PC-9 (cell line): ENCODE measurements at regions not wholly inside any gene's neighbourhood (a gene's known extent, or its start where the extent isn't known, plus 50 kb on each side); places are given as distances from the start of the nearest gene placed in this dataset.

Experiments
- BruUV-seq: library from RNA; stranded (reverse); fragments of 400-500 nt; replicated peaks from 2 replicates; lab custom pipeline; 2021; lab: Mats Ljungman, UMichigan
- CTCF ChIA-PET: fragments of 300-600 bp; sonication (Branson Sonifier 250); formaldehyde crosslinking; loops from one replicate; lab custom pipeline; 2022; ENCODE audit warnings: antibody characterized with exemption; lab: Charles Lee
- POLR2A ChIA-PET: fragments of 300-600 bp; sonication (Branson Sonifier 250); formaldehyde crosslinking; loops from one replicate; lab custom pipeline; 2022; ENCODE audit warnings: antibody characterized with exemption; ENCODE audit not compliant: unreplicated experiment; lab: Charles Lee
- DNase-seq, 2 experiments: peaks; one replicate each; pipeline versions ENCODE4 v3.0.0 to v3.0.0-alpha.2; 2015 to 2022; ENCODE audit warnings: mixed read lengths in 1 of 2
- H2AFZ ChIP-seq: fragments of 200-600 bp; sonication (generic); 2 replicates; pipeline ENCODE4 v1.8.1; 2017; ENCODE audit warnings: antibody characterized with exemption
- H3F3A ChIP-seq: fragments of 200-600 bp; sonication (generic); 2 replicates; pipeline ENCODE4 v1.8.1; 2017; ENCODE audit warnings: antibody characterized with exemption, mild to moderate bottlenecking, low read depth; ENCODE audit not compliant: insufficient read depth
- H3K27ac ChIP-seq: fragments of 200-600 bp; sonication (generic); 2 replicates; pipeline ENCODE4 v1.6.1; 2016; ENCODE audit warnings: mixed run types
- H3K27me3 ChIP-seq: fragments of 200-600 bp; sonication (generic); 2 replicates; pipeline ENCODE4 v1.6.1; 2016; ENCODE audit warnings: low read depth, mixed run types; ENCODE audit not compliant: insufficient read depth
- H3K36me3 ChIP-seq: fragments of 200-600 bp; sonication (generic); 2 replicates; pipeline ENCODE4 v1.6.1; 2016; ENCODE audit warnings: low read depth, mixed run types
- H3K4me1 ChIP-seq: fragments of 200-600 bp; sonication (generic); replicated peaks from 2 replicates; pipeline ENCODE4 v1.6.1; 2016; ENCODE audit warnings: mixed run types; ENCODE audit not compliant: insufficient read depth
- H3K4me2 ChIP-seq: fragments of 200-600 bp; sonication (generic); 2 replicates; pipeline ENCODE4 v1.6.1; 2017; ENCODE audit warnings: mixed run types
- H3K4me3 ChIP-seq: fragments of 200-600 bp; sonication (generic); 2 replicates; pipeline ENCODE4 v1.6.1; 2016; ENCODE audit warnings: mixed run types
- H3K79me2 ChIP-seq: fragments of 200-600 bp; sonication (generic); 2 replicates; pipeline ENCODE4 v1.6.1; 2017; ENCODE audit warnings: low read depth, mixed run types
- H3K9me2 ChIP-seq: fragments of 200-600 bp; sonication (generic); 2 replicates; pipeline ENCODE4 v1.8.1; 2017; ENCODE audit warnings: mild to moderate bottlenecking; ENCODE audit not compliant: insufficient read depth
- H3K9me3 ChIP-seq: fragments of 200-600 bp; sonication (generic); 2 replicates; pipeline ENCODE4 v1.8.1; 2016; ENCODE audit warnings: low read depth; ENCODE audit not compliant: insufficient read depth
- H4K20me1 ChIP-seq: fragments of 200-600 bp; sonication (generic); 2 replicates; pipeline ENCODE4 v1.8.1; 2017; ENCODE audit not compliant: insufficient read depth
- EZH2 ChIP-seq: fragments of 200-600 bp; sonication (generic); IDR thresholded peaks from 2 replicates; pipeline ENCODE4 v1.8.0; 2017; ENCODE audit warnings: antibody characterized with exemption, low read depth
- intact Hi-C: fragments of 100-400 bp; cut with micrococcal nuclease; formaldehyde crosslinking; loops from one replicate; pipeline ENCODE4 v1.10.0; 2022; ENCODE audit not compliant: unreplicated experiment
- TF ChIP-seq, protein P1 (sequence below): fragments of 200-600 bp; sonication (generic); conservative IDR thresholded peaks from 2 replicates; pipeline ENCODE4 v1.6.1; 2017; ENCODE audit warnings: mixed run types, antibody characterized with exemption, mild to moderate bottlenecking, moderate library complexity

GRCh38 chr18:11517704-11518103, 91.7 kb upstream of the SLC35G4 start:
- DNase-seq = no peak
- H3K27me3 ChIP-seq = peaks cover 20% of the 10 kb centered on the region
- no peaks in the 10 kb centered on the region for H3K79me2 ChIP-seq
- no peak overlapping the region for H3K27ac ChIP-seq
- TF ChIP-seq EZH2 = no peak
- TF ChIP-seq, protein P1, sequence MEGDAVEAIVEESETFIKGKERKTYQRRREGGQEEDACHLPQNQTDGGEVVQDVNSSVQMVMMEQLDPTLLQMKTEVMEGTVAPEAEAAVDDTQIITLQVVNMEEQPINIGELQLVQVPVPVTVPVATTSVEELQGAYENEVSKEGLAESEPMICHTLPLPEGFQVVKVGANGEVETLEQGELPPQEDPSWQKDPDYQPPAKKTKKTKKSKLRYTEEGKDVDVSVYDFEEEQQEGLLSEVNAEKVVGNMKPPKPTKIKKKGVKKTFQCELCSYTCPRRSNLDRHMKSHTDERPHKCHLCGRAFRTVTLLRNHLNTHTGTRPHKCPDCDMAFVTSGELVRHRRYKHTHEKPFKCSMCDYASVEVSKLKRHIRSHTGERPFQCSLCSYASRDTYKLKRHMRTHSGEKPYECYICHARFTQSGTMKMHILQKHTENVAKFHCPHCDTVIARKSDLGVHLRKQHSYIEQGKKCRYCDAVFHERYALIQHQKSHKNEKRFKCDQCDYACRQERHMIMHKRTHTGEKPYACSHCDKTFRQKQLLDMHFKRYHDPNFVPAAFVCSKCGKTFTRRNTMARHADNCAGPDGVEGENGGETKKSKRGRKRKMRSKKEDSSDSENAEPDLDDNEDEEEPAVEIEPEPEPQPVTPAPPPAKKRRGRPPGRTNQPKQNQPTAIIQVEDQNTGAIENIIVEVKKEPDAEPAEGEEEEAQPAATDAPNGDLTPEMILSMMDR = no peak
- H3K4me3 ChIP-seq = no peak overlapping the region
- H3K4me1 ChIP-seq = no peaks in the 10 kb centered on the region
- BruUV-seq = no TSS peak
- no peak overlapping the region for H3K4me2 ChIP-seq
- no peaks in the 10 kb centered on the region for H3K9me3 ChIP-seq
- intact Hi-C loops = loop anchor here (10.0 kb wide), 1 partner anchor 203 kb away; no protein-coding TSS in a partner anchor
- H3K36me3 ChIP-seq = no peaks in the 10 kb centered on the region
- H2AFZ ChIP-seq = no peak overlapping the region
- H3K9me2 ChIP-seq = no peaks in the 10 kb centered on the region
- no peaks in the 10 kb centered on the region for H4K20me1 ChIP-seq
- ChIA-PET POLR2A (no interaction called here), CTCF (no interaction called here)
- H3F3A ChIP-seq = no peaks in the 10 kb centered on the region

DNA sequence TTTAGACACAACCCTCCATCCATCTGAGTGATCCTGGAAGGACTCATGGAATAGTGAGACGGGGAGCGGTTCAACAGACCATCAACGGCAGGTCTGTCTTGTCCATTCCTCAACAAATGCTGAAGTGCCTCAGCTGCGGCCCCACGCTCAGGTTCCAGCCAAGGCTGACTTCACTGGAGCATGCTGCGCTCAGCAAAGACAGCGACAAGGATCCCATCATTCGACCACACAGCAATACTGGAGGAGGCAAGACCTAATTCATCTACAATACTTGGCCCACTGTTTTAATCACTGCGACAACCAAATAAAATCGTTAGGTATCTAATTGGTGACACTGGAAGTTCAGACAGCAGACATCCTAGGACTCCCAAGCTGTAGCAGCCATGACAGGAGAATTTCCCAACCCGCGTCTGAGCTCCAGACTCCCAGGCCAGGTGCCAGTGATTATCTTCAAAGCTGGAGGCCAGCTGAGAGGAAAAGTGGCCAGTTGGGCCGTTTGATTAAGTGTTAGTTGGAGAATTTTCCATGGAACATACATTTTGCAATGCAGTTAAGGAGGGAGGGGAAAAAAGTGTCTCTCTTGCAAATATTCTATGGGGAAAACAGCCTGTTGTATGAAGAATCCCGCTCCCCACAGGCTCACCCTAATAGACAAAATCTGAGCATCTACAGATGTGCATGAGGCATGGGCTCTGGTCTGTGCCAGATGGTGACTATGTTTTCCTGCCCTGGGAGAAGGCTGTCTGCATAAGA, 92.5 kb upstream of the SLC35G4 start:
- no TSS peak for BruUV-seq
- H3K9me2 ChIP-seq = no peaks in the 10 kb centered on the region
- no peaks in the 10 kb centered on the region for H3K4me1 ChIP-seq
- peaks cover 20% of the 10 kb centered on the region for H3K27me3 ChIP-seq
- no peaks in the 10 kb centered on the region for H3F3A ChIP-seq
- H3K4me3 ChIP-seq = no peak overlapping the region
- ChIA-PET POLR2A (no interaction called here), CTCF (no interaction called here)
- DNase-seq = no peak
- no peak overlapping the region for H3K27ac ChIP-seq
- no peaks in the 10 kb centered on the region for H3K36me3 ChIP-seq
- H3K79me2 ChIP-seq = no peaks in the 10 kb centered on the region
- intact Hi-C loops = loop anchor here (10.0 kb wide), 1 partner anchor 202 kb away; no protein-coding TSS in a partner anchor
- H2AFZ ChIP-seq = no peak overlapping the region
- H4K20me1 ChIP-seq = no peaks in the 10 kb centered on the region
- no peak overlapping the region for H3K4me2 ChIP-seq
- TF ChIP-seq EZH2 = no peak
- TF ChIP-seq, protein P1 = no peak
- no peaks in the 10 kb centered on the region for H3K9me3 ChIP-seq

GRCh38 chr18:11514267-11514666, 95.1 kb upstream of the SLC35G4 start:
- Histone ChIP-seq H3K4me2 (no peak overlapping the region), H3K27me3 (peaks cover 19% of the 10 kb centered on the region), H3K36me3 (no peaks in the 10 kb centered on the region), H3K9me3 (no peaks in the 10 kb centered on the region), H3K4me3 (no peak overlapping the region), H2AFZ (no peak overlapping the region), H3F3A (no peaks in the 10 kb centered on the region), H3K27ac (no peak overlapping the region), H4K20me1 (no peaks in the 10 kb centered on the region), H3K4me1 (no peaks in the 10 kb centered on the region), H3K79me2 (no peaks in the 10 kb centered on the region), H3K9me2 (no peaks in the 10 kb centered on the region)
- BruUV-seq = no TSS peak
- no peak for TF ChIP-seq EZH2
- ChIA-PET CTCF (no interaction called here), POLR2A (no interaction called here)
- intact Hi-C loops = loop anchor here (10.0 kb wide), 1 partner anchor 199 kb away; no protein-coding TSS in a partner anchor
- no peak for DNase-seq
